Activated effector memory CD4-positive, alpha-beta T cell treated with Interleukin-2 at 50 U/mL for 16 hours (primary cell): ENCODE measurements at regions not wholly inside any gene's neighbourhood (a gene's known extent, or its start where the extent isn't known, plus 50 kb on each side); places are given as distances from the start of the nearest gene placed in this dataset.

Experiments used
- DNase-seq: peaks from one replicate; pipeline ENCODE4 v3.0.0-alpha.2; 2020

GRCh38 chr5:135085936-135086725, 52.1 kb upstream of the PITX1 start:
- DNase-seq = no peak

GRCh38 chr5:135085133-135085935, 51.3 kb upstream of the PITX1 start:
- DNase-seq = no peak
